Muscle of leg (tissue), 3 donors: ENCODE measurements at regions not wholly inside any gene's neighbourhood (a gene's known extent, or its start where the extent isn't known, plus 50 kb on each side); places are given as distances from the start of the nearest gene placed in this dataset.

Source experiments
- DNase-seq: peaks from one replicate; pipeline ENCODE4 v3.0.0; 2013
- H3K27ac ChIP-seq: one replicate; pipeline ENCODE4 v1.5.1; 2013; ENCODE audit warnings: mild to moderate bottlenecking, low read length, control low read depth
- H3K27me3 ChIP-seq: one replicate; pipeline ENCODE4 v1.6.1; 2013; ENCODE audit warnings: low read length; ENCODE audit not compliant: control insufficient read depth, insufficient read depth
- H3K36me3 ChIP-seq: one replicate; pipeline ENCODE4 v1.6.1; 2013; ENCODE audit warnings: low read length; ENCODE audit not compliant: control insufficient read depth, insufficient read depth
- H3K4me1 ChIP-seq: one replicate; pipeline ENCODE4 v1.6.1; 2013; ENCODE audit warnings: low read length; ENCODE audit not compliant: control insufficient read depth, insufficient read depth
- H3K4me3 ChIP-seq: one replicate; pipeline ENCODE4 v1.5.1; 2013; ENCODE audit warnings: low read length, control low read depth
- H3K9me3 ChIP-seq: replicated peaks from 2 replicates; pipeline ENCODE4 v1.6.1; 2013; ENCODE audit warnings: low read depth, low read length; ENCODE audit not compliant: control insufficient read depth
- WGBS: methylation state at CpG from one replicate; pipeline ENCODE4 v1.1.5; 2013; ENCODE audit warnings: missing lambda C conversion rate; ENCODE audit not compliant: insufficient coverage; 5-methylcytosine and 5-hydroxymethylcytosine counted together

DNA sequence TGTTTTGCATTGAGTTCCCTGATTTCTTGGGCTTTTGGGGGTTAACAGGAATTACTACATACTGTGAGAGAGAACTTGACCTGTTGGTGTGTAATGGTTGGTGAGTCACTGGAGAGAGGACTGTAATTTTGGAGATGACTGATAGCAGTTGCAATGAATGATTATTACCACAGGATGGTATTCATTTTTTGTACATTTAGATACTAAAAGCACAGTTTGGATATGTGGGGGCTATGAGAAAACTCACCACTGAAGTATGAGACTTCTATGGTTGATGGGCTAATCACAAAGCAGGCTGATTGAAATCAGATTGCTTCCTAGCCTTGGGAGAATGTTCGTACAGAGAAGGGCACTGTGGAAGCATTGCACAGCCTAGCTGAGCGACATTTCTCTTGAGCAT, 1571.3 kb upstream of the PRMT6 start:
- Histone ChIP-seq H3K4me1 (no peaks in the 10 kb centered on the region), H3K4me3 (no peak overlapping the region), H3K27me3 (no peaks in the 10 kb centered on the region), H3K36me3 (no peaks in the 10 kb centered on the region), H3K9me3 (peaks cover 2% of the 10 kb centered on the region), H3K27ac (no peak overlapping the region)
- no peak for DNase-seq
- 86% methylated on average over 1 of the region's 2 CpGs for WGBS

DNA sequence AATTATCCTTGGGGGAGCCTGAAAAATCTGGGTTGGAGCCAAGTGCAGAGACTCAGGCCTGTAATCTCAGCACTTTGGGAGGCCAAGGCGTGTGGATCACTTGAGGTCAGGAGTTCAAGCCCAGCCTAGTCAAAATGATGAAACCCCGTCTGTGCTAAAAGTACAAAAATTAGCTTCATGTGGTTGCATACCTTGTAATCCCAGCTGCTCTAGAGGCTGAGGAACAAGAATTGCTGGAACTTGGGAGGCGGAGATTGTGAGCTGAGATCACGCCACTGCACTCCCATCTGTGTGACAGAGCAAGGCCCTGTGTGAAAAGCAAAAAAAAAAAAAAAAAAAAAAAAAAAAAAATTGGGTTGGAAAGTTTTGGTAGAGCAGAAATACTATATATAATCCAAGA, 1563.6 kb upstream of the PRMT6 start:
- Histone ChIP-seq H3K4me3 (no peak overlapping the region), H3K27ac (no peak overlapping the region), H3K36me3 (no peaks in the 10 kb centered on the region), H3K27me3 (no peaks in the 10 kb centered on the region), H3K9me3 (peaks cover 2% of the 10 kb centered on the region), H3K4me1 (no peaks in the 10 kb centered on the region)
- DNase-seq, result peak; percentile 0
- 51% methylated on average over 2 of the region's 4 CpGs for WGBS

DNA sequence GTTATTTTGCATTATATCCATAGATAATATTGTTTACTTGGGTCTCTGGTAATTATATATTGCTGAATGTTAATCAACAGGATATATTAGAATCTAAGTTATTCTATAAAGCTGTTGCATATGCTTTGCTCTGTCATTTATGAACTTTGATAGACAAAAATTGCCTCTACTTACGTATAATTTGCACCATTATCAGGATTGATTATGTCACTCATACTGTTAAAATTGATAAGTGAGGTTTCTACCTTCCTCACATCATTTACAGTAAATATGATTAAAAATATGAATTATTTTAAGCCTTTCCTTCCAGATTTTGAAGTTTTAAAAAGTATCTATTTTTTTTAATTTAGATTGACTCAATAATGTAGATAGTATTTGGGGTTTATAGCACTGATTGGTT, 1540.4 kb upstream of the PRMT6 start:
- WGBS, result no CpG with 5 or more reads among the region's 1 CpG
- Histone ChIP-seq H3K9me3 (no peaks in the 10 kb centered on the region), H3K27me3 (no peaks in the 10 kb centered on the region), H3K36me3 (no peaks in the 10 kb centered on the region), H3K4me3 (no peak overlapping the region), H3K4me1 (no peaks in the 10 kb centered on the region), H3K27ac (no peak overlapping the region)
- no peak for DNase-seq

DNA sequence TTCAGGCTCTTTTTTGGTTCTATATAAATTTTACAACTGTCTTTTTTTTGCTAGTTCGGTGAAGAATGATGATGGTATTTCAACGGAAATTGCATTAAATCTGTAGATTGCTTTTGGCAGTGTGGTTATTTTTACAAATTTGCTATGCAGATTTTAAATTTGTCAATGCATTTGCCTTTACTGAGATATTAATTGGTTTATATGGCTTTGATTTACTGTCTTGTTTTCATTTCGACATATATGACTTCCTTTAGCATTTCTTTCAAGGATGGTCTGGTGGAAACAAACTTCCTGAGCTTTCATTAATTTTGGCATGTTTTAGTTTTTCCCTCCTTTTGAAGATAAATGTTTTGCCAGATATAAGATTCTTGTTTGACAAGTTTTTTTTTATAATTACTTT, 1522.5 kb upstream of the PRMT6 start:
- H3K27ac ChIP-seq, result no peak overlapping the region
- H3K36me3 ChIP-seq, result no peaks in the 10 kb centered on the region
- peaks cover 2% of the 10 kb centered on the region for H3K9me3 ChIP-seq
- DNase-seq, result no peak
- no CpG with 5 or more reads among the region's 3 CpGs for WGBS
- no peaks in the 10 kb centered on the region for H3K27me3 ChIP-seq
- no peak overlapping the region for H3K4me3 ChIP-seq
- no peaks in the 10 kb centered on the region for H3K4me1 ChIP-seq

DNA sequence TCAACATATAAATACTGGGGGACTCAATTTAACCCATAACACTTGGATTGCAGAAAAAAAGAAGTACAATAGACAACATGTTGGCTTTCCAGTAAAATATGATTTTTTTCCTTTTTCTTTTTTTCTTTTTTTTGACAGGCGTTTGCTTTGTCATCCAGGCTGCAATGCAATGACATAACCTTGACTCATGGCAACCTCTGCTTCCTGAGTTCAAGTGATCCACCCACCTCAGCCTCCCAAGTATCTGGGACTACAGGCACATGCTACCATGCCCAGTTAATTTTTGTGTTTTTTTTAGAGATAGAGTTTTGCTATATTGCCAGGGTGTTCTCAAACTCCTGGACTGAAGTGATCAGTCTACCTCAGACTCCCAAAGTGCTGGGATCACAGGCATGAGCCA, 1512.0 kb upstream of the PRMT6 start:
- DNase-seq, result no peak
- no peaks in the 10 kb centered on the region for H3K9me3 ChIP-seq
- WGBS, result 80% methylated on average over 1 of the region's 1 CpG
- H3K4me1 ChIP-seq, result no peaks in the 10 kb centered on the region
- no peaks in the 10 kb centered on the region for H3K36me3 ChIP-seq
- no peak overlapping the region for H3K4me3 ChIP-seq
- H3K27ac ChIP-seq, result no peak overlapping the region
- H3K27me3 ChIP-seq, result no peaks in the 10 kb centered on the region

DNA sequence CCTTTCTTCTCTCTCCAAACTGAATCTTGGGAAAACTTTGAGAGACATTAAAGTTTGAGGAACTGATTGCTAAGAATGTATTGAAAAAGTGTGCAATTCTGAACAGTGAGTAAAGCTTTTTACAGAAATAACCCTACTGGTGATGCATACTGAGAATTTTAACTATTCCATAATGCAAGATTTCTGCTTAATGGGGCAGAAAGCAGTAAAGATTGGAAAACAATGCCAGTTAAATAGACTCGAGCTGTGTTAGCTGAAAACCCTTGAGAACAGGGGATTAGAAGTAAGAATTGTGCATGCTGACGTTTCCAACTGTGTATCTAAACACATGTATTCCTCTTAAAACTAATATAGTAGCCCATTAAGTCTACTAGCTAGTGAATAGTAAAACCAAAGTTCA, 1500.2 kb upstream of the PRMT6 start:
- Histone ChIP-seq H3K27me3 (no peaks in the 10 kb centered on the region), H3K4me3 (no peak overlapping the region), H3K4me1 (no peaks in the 10 kb centered on the region), H3K27ac (no peak overlapping the region), H3K9me3 (no peaks in the 10 kb centered on the region), H3K36me3 (no peaks in the 10 kb centered on the region)
- DNase-seq, result no peak
- no CpG with 5 or more reads among the region's 2 CpGs for WGBS

DNA sequence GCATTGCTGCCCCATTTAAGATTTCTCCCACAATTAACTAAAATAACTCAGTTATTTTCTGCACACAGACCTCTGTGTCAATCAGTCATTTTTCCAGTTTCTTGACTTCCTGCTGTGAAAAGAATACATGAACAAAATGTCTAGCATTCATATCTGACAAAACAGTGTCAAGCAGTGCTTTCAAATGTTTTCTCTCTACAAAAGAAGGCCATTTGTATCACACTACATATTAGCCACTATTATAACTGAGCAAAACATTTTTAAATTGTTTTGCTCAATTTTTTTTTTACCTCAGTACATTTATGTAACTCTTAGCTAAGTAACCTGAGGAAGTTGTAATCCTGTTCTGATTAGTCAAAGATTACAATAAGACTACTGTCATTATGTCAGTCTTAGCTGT, 1498.5 kb upstream of the PRMT6 start:
- Histone ChIP-seq H3K36me3 (no peaks in the 10 kb centered on the region), H3K27me3 (no peaks in the 10 kb centered on the region), H3K4me1 (no peaks in the 10 kb centered on the region), H3K4me3 (no peak overlapping the region), H3K9me3 (no peaks in the 10 kb centered on the region), H3K27ac (no peak overlapping the region)
- no peak for DNase-seq

DNA sequence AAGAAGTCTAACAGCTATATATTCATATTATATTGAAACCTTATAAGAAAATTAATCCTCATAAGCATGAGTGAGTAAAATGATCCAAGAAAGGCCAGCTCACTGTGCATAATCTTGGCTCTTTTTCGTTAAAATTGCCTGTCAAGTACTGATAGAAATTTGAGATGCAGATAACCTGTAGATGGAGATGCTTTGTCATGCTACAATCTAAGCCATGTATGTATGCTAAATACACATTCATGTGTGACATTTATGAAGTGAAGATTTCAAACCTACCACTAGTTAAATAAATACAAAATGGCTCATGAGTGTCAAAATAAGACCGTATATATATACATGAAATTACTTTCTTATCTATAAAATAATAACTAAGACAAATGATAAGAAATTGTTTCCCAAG, 1491.5 kb upstream of the PRMT6 start:
- no peak for DNase-seq
- no peaks in the 10 kb centered on the region for H3K27me3 ChIP-seq
- peaks cover 2% of the 10 kb centered on the region for H3K9me3 ChIP-seq
- H3K4me3 ChIP-seq, result no peak overlapping the region
- no peaks in the 10 kb centered on the region for H3K36me3 ChIP-seq
- H3K4me1 ChIP-seq, result no peaks in the 10 kb centered on the region
- no peak overlapping the region for H3K27ac ChIP-seq
- no CpG with 5 or more reads among the region's 2 CpGs for WGBS

DNA sequence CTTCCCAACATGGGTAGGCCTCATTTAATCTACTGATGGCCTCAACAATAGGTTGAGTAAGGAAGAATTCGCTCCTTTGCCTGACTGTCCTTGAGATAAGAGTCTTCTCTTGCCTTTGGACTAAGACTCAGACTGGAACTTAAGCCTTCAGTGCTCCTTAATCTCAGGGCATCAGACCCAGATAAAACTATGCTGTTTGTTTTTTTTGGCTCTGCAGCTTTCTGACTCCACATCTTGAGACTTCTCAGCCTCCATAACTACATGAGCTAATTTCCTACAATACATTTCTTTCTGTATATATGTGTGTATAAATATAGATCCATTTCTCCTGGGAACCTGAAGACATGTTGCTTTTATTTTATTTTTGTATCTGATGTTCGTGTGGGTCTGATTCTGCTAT, 1470.7 kb upstream of the PRMT6 start:
- Histone ChIP-seq H3K4me3 (no peak overlapping the region), H3K36me3 (no peaks in the 10 kb centered on the region), H3K27ac (no peak overlapping the region), H3K27me3 (no peaks in the 10 kb centered on the region), H3K4me1 (no peaks in the 10 kb centered on the region), H3K9me3 (no peaks in the 10 kb centered on the region)
- no CpG with 5 or more reads among the region's 2 CpGs for WGBS
- DNase-seq, result no peak

DNA sequence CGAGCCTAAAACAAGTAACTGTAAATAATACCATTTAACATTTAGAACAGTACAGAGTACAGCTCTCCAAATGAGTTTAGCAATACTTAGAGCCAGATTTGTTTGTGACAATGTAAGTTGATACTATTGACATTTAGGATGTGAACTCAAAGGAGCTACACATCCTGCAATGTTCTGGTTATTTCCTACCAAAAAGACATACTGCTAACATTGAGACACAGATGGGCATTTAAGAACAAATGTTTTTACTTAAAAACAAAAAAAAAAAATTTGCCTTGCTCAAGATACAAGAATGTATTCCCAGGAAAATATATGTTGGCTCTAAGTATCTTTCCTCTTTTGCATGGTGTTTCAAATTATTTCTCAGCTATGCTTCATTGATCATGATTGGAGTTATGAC, 1464.8 kb upstream of the PRMT6 start:
- Histone ChIP-seq H3K4me3 (no peak overlapping the region), H3K27ac (no peak overlapping the region), H3K36me3 (no peaks in the 10 kb centered on the region), H3K27me3 (no peaks in the 10 kb centered on the region), H3K4me1 (no peaks in the 10 kb centered on the region), H3K9me3 (peaks cover 2% of the 10 kb centered on the region)
- no peak for DNase-seq
- no CpG with 5 or more reads among the region's 1 CpG for WGBS

DNA sequence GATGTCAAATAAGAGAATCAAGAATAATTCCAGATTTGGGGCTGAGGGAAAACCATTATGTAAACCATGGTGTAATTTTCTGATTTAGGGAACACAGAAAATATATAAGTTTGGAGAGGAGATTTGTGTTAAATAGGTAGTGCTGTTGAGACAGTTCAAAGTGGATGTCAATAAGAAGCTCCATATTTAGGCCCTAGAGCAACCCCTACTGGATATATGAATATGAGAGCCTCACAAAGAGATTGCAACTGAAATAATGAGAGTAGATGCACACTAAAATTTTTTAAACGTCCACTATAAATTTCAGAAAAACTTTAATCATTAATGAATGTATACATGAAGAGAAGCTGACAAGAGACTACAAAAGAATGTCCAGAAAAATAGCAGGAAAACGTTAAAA, 1447.8 kb upstream of the PRMT6 start:
- no peak overlapping the region for H3K4me3 ChIP-seq
- H3K27ac ChIP-seq, result no peak overlapping the region
- no CpG with 5 or more reads among the region's 2 CpGs for WGBS
- no peaks in the 10 kb centered on the region for H3K9me3 ChIP-seq
- no peaks in the 10 kb centered on the region for H3K4me1 ChIP-seq
- DNase-seq, result no peak
- no peaks in the 10 kb centered on the region for H3K36me3 ChIP-seq
- H3K27me3 ChIP-seq, result no peaks in the 10 kb centered on the region
